ENCODE measurements at regions not wholly inside any gene's neighbourhood (a gene's known extent, or its start where the extent isn't known, plus 50 kb on each side); places are given as distances from the start of the nearest gene placed in this dataset.
A peak's percentile ranks its signal among the peaks of the same experiment; 100 is the strongest.
"Not testable (repeated sequence)": the region's sequence is repeated elsewhere in the genome, so short reads cannot be mapped to it uniquely, and the experiment has no call there.

GRCh38 chr7:106369816-106370215, 85.0 kb upstream of the NAMPT start:
- Histone ChIP-seq H3K27ac (no peak overlapping the region), H3K27me3 (no peaks in the 10 kb centered on the region)
- no peak for ATAC-seq

GRCh38 chr7:106369352-106369751, 84.6 kb upstream of the NAMPT start:
- peak; percentile 27 for ATAC-seq
- Histone ChIP-seq H3K9me3 (no peaks in the 10 kb centered on the region), H3K27me3 (no peaks in the 10 kb centered on the region), H3K36me3 (no peaks in the 10 kb centered on the region), H3K4me3 (no peak overlapping the region), H3K27ac (no peak overlapping the region), H3K4me1 (no peaks in the 10 kb centered on the region)
- no peak for TF ChIP-seq CTCF (IDR thresholded peaks at IDR 0.05)
- no peak for TF ChIP-seq POLR2A (IDR thresholded peaks at IDR 0.05)
- no peak for TF ChIP-seq POLR2AphosphoS5 (IDR thresholded peaks at IDR 0.05)
- no peak for TF ChIP-seq EP300 (IDR thresholded peaks at IDR 0.05)
- WGBS, 2 donors (ENCODE audit: low coverage in 1 of 2), result 68 to 100% methylated on average over 1 to 3 of the region's 3 CpGs

More at GRCh38 chr7:106369816-106370215, 85.0 kb upstream of the NAMPT start:
- Histone ChIP-seq H3K4me1 (no peaks in the 10 kb centered on the region), H3K36me3 (no peaks in the 10 kb centered on the region), H3K9me3 (no peaks in the 10 kb centered on the region), H3K4me3 (no peak overlapping the region)
- 83 to 90% methylated on average over 2 of the region's 2 CpGs for WGBS, 2 donors (ENCODE audit: low coverage in 1 of 2)
- no peak for TF ChIP-seq POLR2A (IDR thresholded peaks at IDR 0.05)
- no peak for TF ChIP-seq CTCF (IDR thresholded peaks at IDR 0.05)
- TF ChIP-seq EP300 (IDR thresholded peaks at IDR 0.05), result no peak
- TF ChIP-seq POLR2AphosphoS5 (IDR thresholded peaks at IDR 0.05), result no peak

GRCh38 chr7:106367664-106368063, 82.9 kb upstream of the NAMPT start:
- TF ChIP-seq POLR2AphosphoS5 (IDR thresholded peaks at IDR 0.05) (no peak), POLR2A (IDR thresholded peaks at IDR 0.05) (no peak), EP300 (IDR thresholded peaks at IDR 0.05) (no peak), CTCF (IDR thresholded peaks at IDR 0.05) (no peak)
- 85 to 94% methylated on average over 3 of the region's 3 CpGs for WGBS, 2 donors (ENCODE audit: low coverage in 1 of 2)
- Histone ChIP-seq H3K27me3 (no peaks in the 10 kb centered on the region), H3K9me3 (no peaks in the 10 kb centered on the region), H3K36me3 (no peaks in the 10 kb centered on the region), H3K4me1 (no peaks in the 10 kb centered on the region), H3K27ac (no peak overlapping the region), H3K4me3 (no peak overlapping the region)
- no peak for ATAC-seq

GRCh38 chr7:106367018-106367420, 82.2 kb upstream of the NAMPT start:
- TF ChIP-seq POLR2AphosphoS5 (IDR thresholded peaks at IDR 0.05) (no peak), CTCF (IDR thresholded peaks at IDR 0.05) (no peak), POLR2A (IDR thresholded peaks at IDR 0.05) (no peak)
- H3K4me3 ChIP-seq, result no peak overlapping the region
- H3K36me3 ChIP-seq, result no peaks in the 10 kb centered on the region
- H3K27me3 ChIP-seq, result no peaks in the 10 kb centered on the region
- WGBS, 2 donors (ENCODE audit: low coverage in 1 of 2), result 57% methylated on average over 1 of the region's 3 CpGs; no CpG with 5 or more reads in 1 of the 2 donors
- no peak for ATAC-seq
- H3K27ac ChIP-seq, result no peak overlapping the region
- H3K4me1 ChIP-seq, result no peaks in the 10 kb centered on the region
- no peaks in the 10 kb centered on the region for H3K9me3 ChIP-seq

- Histone ChIP-seq H3K4me1 (no peaks in the 10 kb centered on the region), H3K27ac (no peak overlapping the region), H3K9me3 (no peaks in the 10 kb centered on the region), H3K27me3 (no peaks in the 10 kb centered on the region), H3K4me3 (no peak overlapping the region), H3K36me3 (no peaks in the 10 kb centered on the region)
- ATAC-seq, result peak; percentile 85
- TF ChIP-seq EP300 (IDR thresholded peaks at IDR 0.05) (no peak), CTCF (IDR thresholded peaks at IDR 0.05) (no peak), POLR2A (IDR thresholded peaks at IDR 0.05) (no peak), POLR2AphosphoS5 (IDR thresholded peaks at IDR 0.05) (no peak)
- 68 to 72% methylated on average over 2 to 3 of the region's 3 CpGs for WGBS, 2 donors (ENCODE audit: low coverage in 1 of 2)
Measured at GRCh38 chr7:106365252-106366005, 80.6 kb upstream of the NAMPT start.

- WGBS, 2 donors (ENCODE audit: low coverage in 1 of 2), result 89 to 95% methylated on average over 2 of the region's 2 CpGs
- not testable (repeated sequence) for H3K4me3 ChIP-seq, H3K4me1 ChIP-seq, ATAC-seq, H3K36me3 ChIP-seq, H3K27ac ChIP-seq, H3K27me3 ChIP-seq, H3K9me3 ChIP-seq
Measured at GRCh38 chr7:106362507-106362906, 77.7 kb upstream of the NAMPT start.
